Right atrium auricular region (tissue), 2 donors: ENCODE measurements at regions not wholly inside any gene's neighbourhood (a gene's known extent, or its start where the extent isn't known, plus 50 kb on each side); places are given as distances from the start of the nearest gene placed in this dataset.

Source experiments
- DNase-seq: peaks from one replicate; pipeline ENCODE4 v3.0.0-alpha.2; 2019; ENCODE audit warnings: low spot score
- H3K27ac ChIP-seq, 2 donors: fragments of 200-600 bp; sonication (generic); 1 replicate in 1 of 2; 2 replicates in 1 of 2; pipeline ENCODE4 v1.5.1; 2016 to 2019
- H3K27me3 ChIP-seq, 2 donors: fragments of 200-600 bp; sonication (generic); one replicate each; pipeline versions ENCODE4 v1.5.1 to v1.6.0; 2017 to 2019
- H3K36me3 ChIP-seq: fragments of 200-600 bp; sonication (generic); one replicate; pipeline ENCODE4 v1.5.1; 2016
- H3K4me1 ChIP-seq, 2 donors: fragments of 200-600 bp; sonication (generic); one replicate each; pipeline versions ENCODE4 v1.5.1 to v1.6.0; 2017 to 2019
- H3K4me3 ChIP-seq, 2 donors: fragments of 200-600 bp; sonication (generic); 1 replicate in 1 of 2; 2 replicates in 1 of 2; pipeline ENCODE4 v1.5.1; 2017 to 2019; ENCODE audit warnings: mild to moderate bottlenecking in 1 of 2, moderate library complexity in 1 of 2
- H3K9me3 ChIP-seq, 2 donors: fragments of 200-600 bp; sonication (generic); one replicate each; pipeline ENCODE4 v1.5.1; 2019
- TF ChIP-seq, protein P1 (sequence below), 2 donors: fragments of 200-600 bp; sonication (generic); IDR thresholded peaks; one replicate each; pipeline ENCODE4 v1.5.1; 2019; ENCODE audit warnings: antibody characterized with exemption in 2 of 2

DNA sequence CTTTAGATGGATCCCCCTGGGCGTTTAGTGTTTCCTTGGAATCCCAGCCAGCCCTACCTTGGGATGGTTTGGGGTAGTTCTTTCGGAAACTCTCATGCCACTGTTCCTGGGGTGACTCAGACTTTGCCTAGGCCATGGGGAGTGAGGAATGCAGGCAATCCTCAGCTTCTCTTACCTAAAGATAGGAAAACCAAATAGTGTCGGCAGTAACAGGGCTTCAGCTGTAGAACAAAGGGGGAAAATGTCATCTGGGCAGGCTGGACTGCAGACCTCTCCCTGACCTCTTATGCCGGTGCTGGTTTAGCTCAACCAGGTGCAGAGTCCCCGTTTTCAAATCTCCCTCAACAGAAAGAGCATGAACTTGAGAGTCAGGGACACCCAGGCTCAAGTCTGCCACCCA is 252.1 kb downstream of the TSN start:
- Histone ChIP-seq H3K4me3 (no peak overlapping the region), H3K9me3 (no peaks in the 10 kb centered on the region), H3K4me1 (no peaks in the 10 kb centered on the region), H3K36me3 (no peaks in the 10 kb centered on the region), H3K27ac (no peak overlapping the region), H3K27me3 (no peaks in the 10 kb centered on the region)
- TF ChIP-seq, protein P1, sequence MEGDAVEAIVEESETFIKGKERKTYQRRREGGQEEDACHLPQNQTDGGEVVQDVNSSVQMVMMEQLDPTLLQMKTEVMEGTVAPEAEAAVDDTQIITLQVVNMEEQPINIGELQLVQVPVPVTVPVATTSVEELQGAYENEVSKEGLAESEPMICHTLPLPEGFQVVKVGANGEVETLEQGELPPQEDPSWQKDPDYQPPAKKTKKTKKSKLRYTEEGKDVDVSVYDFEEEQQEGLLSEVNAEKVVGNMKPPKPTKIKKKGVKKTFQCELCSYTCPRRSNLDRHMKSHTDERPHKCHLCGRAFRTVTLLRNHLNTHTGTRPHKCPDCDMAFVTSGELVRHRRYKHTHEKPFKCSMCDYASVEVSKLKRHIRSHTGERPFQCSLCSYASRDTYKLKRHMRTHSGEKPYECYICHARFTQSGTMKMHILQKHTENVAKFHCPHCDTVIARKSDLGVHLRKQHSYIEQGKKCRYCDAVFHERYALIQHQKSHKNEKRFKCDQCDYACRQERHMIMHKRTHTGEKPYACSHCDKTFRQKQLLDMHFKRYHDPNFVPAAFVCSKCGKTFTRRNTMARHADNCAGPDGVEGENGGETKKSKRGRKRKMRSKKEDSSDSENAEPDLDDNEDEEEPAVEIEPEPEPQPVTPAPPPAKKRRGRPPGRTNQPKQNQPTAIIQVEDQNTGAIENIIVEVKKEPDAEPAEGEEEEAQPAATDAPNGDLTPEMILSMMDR (IDR thresholded peaks at IDR 0.05): no peak
- DNase-seq: peak; percentile 9

DNA sequence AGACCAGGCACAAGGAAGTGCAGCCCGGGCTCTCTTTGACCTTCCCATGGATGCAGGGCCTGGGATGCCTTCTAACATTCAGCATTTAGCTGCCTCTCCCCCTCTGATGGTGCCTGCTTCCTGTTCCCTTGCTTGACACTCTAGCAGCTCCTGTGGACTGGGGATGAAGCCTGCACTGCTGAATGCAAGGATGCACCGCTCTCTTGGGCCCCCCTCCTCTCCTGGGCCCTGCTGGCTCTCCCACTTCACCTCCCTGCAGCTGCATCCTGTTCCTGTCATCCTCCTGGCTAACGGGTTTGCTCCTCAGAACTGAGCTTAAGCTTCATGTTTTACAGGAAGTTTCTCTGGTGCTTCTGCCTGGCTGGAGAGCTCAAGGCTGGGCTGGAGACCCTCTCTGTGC is 254.1 kb downstream of the TSN start:
- H3K4me1 ChIP-seq: no peaks in the 10 kb centered on the region
- no peaks in the 10 kb centered on the region for H3K27me3 ChIP-seq
- H3K4me3 ChIP-seq: no peak overlapping the region
- no peaks in the 10 kb centered on the region for H3K9me3 ChIP-seq
- TF ChIP-seq, protein P1 (IDR thresholded peaks at IDR 0.05): no peak
- no peaks in the 10 kb centered on the region for H3K36me3 ChIP-seq
- H3K27ac ChIP-seq: no peak overlapping the region
- DNase-seq: no peak

DNA sequence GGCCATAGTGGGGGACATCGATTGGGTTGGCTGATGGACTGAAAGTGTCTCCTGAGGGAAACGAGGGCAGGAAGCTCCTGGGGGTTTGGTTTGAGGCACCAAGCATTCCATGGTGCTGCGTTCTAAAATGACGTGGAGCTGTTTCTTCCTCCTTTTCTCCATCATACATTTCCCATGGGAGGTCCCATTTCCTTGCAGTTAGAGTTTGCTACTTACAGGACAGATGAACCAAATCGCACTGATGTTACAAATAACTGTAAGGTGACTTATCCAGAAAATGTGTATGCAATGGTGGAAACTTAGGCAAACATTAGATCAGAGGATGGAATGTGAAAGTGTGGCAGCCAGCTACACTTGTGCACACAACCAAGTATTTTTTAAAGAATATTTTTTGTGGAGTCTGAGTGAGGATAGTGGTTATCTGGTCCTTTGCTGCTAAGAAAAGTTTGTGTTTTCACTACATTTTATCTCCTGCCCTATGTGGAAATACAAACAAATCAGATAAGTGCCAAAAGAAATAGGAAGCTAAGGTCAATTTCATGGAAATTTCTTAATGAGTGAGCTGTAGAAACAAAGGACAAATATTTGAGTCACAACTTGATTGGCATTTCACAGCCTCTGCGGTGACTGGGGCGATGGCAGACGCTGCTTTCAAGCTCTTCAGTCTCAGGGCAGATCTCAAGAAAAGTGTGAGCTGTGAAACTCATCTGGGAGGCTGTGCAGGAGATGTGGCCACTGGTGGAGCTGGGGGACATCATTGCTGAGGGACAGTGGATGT is 256.2 kb downstream of the TSN start:
- Histone ChIP-seq H3K27ac (no peak overlapping the region), H3K36me3 (no peaks in the 10 kb centered on the region), H3K4me3 (no peak overlapping the region), H3K27me3 (no peaks in the 10 kb centered on the region), H3K4me1 (no peaks in the 10 kb centered on the region), H3K9me3 (no peaks in the 10 kb centered on the region)
- DNase-seq: no peak
- TF ChIP-seq, protein P1 (IDR thresholded peaks at IDR 0.05): no peak

DNA sequence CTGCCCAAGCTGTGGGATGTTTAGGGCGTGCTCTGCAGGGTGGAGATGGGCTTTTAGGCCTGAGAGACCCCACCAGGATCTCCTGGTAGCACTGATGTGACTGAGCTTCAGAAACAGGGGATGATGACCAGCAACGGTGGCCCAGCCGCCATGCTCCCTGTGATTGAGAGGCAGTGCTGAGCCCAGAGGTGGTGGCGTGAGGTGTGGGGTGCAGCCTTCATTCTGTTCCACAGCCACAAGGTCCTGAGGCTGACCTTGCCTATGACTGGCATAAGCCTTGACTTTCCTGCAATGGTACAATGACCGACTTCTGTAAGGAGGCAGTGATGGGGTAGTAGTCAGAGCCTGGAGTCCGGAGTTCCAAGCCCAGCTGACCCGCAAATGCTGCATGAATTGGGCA is 263.3 kb downstream of the TSN start:
- Histone ChIP-seq H3K27ac (no peak overlapping the region), H3K9me3 (no peaks in the 10 kb centered on the region), H3K36me3 (no peaks in the 10 kb centered on the region), H3K27me3 (no peaks in the 10 kb centered on the region), H3K4me3 (no peak overlapping the region), H3K4me1 (no peaks in the 10 kb centered on the region)
- no peak for DNase-seq
- TF ChIP-seq, protein P1 (IDR thresholded peaks at IDR 0.05): no peak

DNA sequence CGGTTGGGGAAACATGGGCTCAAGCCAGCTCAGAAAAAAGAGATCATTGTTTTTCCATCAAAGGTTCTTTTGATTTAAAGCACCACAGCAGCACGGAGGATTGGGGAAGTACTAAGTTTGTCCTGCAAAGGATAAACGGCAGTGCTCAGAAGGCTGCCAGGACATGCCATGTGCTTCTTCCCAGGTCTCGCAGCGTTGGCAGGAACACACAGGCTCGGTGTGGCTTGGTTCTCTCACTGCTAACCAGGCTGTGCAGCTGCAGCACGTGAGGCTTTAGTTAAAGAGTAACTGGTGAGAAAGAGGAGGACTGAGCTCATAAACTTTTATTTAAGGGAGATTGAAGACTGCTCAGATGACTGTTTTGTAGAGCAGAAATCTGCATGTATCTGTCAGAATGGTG is 264.3 kb downstream of the TSN start:
- no peaks in the 10 kb centered on the region for H3K9me3 ChIP-seq
- H3K4me1 ChIP-seq: no peaks in the 10 kb centered on the region
- H3K27me3 ChIP-seq: no peaks in the 10 kb centered on the region
- H3K36me3 ChIP-seq: no peaks in the 10 kb centered on the region
- TF ChIP-seq, protein P1 (IDR thresholded peaks at IDR 0.05): no peak
- H3K4me3 ChIP-seq: no peak overlapping the region
- DNase-seq: no peak
- no peak overlapping the region for H3K27ac ChIP-seq

DNA sequence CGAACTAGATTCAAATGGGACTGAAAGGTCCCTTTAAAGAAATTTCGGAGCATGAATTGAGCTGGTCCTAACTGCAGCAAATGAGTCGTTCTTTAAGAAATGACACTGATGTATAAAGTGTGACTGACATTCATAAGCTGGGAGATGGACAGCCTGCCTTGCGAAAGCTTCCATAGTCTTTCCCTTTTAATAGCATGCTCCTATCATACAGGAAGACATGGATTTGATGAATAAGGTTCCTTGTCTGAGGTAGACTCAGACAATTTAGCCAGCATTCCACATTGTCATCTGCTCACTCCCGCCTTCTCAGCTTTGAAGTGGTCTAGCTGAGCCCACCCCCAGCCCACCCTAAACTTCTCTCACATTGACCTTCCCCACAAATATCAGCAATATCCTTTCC is 264.9 kb downstream of the TSN start:
- H3K36me3 ChIP-seq: no peaks in the 10 kb centered on the region
- H3K9me3 ChIP-seq: no peaks in the 10 kb centered on the region
- DNase-seq: no peak
- H3K4me1 ChIP-seq: no peaks in the 10 kb centered on the region
- TF ChIP-seq, protein P1 (IDR thresholded peaks at IDR 0.05): no peak
- H3K4me3 ChIP-seq: no peak overlapping the region
- H3K27ac ChIP-seq: no peak overlapping the region
- H3K27me3 ChIP-seq: no peaks in the 10 kb centered on the region
